Eye (tissue), 1 donor: ENCODE measurements at regions not wholly inside any gene's neighbourhood (a gene's known extent, or its start where the extent isn't known, plus 50 kb on each side); places are given as distances from the start of the nearest gene placed in this dataset.

ENCODE experiments used
- DNase-seq: peaks from one replicate; pipeline ENCODE4 v3.0.0-alpha.2; 2015

- no peak for DNase-seq
Measured at GRCh38 chr1:71262970-71263369, 182.1 kb upstream of the ZRANB2 start.

- DNase-seq, result no peak
Measured at GRCh38 chr1:71252900-71253299, 172.1 kb upstream of the ZRANB2 start.

GRCh38 chr1:71245246-71245645 lies 164.4 kb upstream of the ZRANB2 start:
- no peak for DNase-seq

- DNase-seq, result no peak
Measured at GRCh38 chr1:71242239-71242638, 161.4 kb upstream of the ZRANB2 start.

DNA sequence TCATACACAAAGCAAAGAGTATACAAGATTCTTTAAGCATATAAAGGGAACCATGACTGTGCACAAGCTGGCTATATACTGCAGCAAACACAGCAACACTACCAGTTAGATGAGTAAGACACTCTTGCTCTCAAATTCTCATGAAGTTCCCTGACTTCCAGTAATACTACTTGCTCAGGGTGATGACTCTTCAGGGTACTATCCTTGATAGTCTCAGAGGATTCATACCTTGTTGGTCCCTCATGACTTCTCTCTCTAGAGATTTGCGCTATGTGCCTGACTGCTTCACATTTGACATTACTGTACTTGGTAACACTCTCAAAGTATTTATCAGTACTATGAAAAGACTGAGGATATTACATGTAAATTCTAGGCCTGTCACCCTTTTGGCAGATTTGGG lies 159.8 kb upstream of the ZRANB2 start:
- DNase-seq, result no peak

GRCh38 chr1:71236503-71236902 lies 155.7 kb upstream of the ZRANB2 start:
- no peak for DNase-seq

DNA sequence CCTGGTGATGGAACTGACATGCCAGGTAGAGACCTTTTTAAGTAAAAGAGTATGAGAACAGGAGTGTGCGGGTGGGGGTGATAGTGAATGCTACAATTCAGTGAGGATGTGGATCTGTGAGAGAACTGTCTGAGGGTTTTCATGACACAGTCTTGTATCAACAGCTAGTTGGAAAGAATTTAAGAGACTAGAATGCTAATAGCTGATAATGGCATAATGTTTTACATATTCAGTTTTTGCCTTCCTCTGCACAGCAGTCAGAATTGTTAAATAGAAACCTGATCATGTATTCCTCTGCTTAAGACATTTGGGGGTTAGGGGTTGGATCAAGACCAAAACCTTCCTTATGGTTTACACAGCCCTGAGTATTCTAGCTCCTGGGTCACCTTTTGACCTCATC lies 152.8 kb upstream of the ZRANB2 start:
- no peak for DNase-seq

DNA sequence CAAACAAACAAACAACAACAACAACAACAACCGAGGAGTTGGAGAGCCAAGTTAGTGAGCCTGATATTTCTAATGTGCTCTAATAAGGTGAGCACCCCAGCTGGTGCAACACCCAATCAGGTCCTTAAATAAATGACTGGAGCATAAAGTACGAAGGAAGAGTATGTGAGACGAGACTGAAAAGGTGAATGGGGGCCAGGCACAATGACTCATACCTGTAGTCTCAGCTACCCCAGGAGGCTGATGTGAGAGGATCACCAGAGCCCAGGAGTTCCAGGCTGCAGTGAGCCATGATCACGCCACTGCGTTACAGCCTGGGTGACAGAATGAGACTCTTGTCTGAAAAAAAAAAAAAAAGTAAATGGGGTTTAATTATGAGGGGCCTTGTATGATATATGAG lies 152.0 kb upstream of the ZRANB2 start:
- no peak for DNase-seq

GRCh38 chr1:71232166-71232763 lies 151.4 kb upstream of the ZRANB2 start:
- DNase-seq, result no peak

- DNase-seq, result no peak
Measured at GRCh38 chr1:71231751-71232150, 150.9 kb upstream of the ZRANB2 start.

DNA sequence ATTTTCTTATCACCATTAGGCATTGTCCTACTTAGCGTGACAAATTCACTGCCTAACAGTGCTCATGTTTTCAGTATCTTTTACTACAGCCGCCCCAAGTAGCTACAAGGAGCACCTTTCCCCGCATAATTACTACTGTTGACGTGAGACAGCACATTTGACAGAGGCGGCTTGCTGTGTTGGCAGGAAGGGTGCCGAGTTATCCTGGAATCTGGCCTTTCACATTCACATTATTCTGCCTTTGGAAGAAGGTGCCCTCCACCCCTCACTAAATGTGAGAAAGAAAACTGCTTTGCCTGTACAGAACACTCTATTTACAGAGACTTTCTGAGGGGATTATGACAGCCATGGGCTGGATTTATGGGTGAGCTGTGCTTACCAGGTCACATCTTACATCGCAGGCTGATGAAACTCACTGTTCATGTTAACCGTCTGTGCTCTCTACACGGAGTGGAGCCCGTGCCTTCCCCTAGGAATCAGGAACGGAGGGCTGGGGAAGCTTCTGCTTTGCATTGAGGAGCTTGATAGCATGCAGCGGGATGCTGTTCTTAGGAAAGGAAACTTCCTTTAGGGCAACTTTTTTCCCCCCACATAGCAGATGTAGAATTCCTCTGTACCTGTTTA lies 148.0 kb upstream of the ZRANB2 start:
- DNase-seq, result no peak

GRCh38 chr1:71228241-71228640 lies 147.4 kb upstream of the ZRANB2 start:
- DNase-seq, result no peak

- DNase-seq, result no peak
Measured at GRCh38 chr1:71224741-71225377, 144.0 kb upstream of the ZRANB2 start.

DNA sequence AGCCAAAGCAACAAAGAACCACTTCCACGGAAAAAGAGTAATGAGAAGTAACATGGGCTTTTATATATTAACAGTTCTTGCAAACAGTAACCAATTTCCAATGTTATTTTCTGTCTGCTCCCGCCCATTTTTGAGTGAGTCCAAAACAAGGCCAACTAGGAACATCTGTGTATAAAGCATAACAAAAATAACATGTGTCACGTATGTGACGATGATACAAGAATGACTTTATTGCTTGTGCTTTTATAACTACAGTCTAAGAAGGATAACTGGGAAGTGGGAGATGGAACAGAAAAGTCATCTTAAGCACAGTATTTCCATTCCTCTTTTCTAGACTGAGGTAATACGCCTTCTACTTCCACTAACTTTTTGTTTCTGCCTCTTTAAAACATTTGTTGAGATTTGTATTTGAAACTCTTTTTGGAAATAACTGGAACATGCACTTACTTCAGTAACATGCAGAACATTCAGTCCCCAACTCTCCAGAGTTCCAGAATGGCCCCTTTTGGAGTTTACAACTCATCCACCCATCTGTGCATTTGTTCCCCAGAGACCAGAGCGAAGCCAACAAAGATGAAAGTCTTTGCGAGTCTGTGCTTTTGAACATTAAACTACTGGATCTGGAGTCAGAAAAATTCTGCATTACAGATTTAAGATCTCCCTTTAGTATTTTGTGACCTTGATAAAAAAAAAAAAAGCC lies 143.0 kb upstream of the ZRANB2 start:
- no peak for DNase-seq

- DNase-seq, result no peak
Measured at GRCh38 chr1:71222668-71223067, 141.8 kb upstream of the ZRANB2 start.

DNA sequence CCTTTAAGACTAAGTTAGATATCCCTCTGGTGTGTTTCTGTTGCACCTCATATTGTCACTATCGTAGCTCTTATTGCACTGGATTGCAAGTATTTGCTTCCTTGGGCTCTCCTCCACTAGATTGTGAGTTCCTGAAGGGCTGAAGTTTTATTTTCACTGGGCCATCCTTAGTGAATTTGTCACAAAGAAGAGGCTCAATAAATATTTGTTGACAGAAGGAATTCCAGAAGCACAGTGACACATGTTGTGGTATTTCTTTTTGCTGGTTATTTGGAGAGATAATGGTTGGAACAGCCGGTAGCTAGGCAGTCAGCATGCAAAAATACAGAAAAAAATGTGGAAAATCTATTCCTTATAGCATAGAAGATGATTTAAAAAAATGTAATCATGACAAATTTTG lies 129.9 kb upstream of the ZRANB2 start:
- DNase-seq, result no peak

DNA sequence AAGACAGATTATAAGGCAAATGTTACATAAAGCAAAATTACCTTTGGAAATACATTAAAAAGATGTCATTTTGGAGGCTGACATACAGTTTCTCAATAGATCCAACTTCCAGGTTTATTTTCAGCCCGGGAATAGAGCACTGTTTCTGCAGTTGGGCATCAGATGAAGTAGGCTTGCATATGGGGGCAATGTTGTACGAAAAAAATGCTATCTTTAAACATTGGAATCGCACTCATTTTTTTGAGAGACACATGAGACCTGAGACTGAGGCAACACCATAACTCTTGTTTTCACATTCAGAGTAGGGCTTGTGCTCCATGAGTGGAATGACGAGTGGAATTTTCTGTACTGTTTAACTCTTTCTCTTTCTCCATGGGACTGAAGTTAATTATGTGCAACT lies 122.4 kb upstream of the ZRANB2 start:
- no peak for DNase-seq

GRCh38 chr1:71200503-71200902 lies 119.7 kb upstream of the ZRANB2 start:
- DNase-seq, result no peak

GRCh38 chr1:71196685-71197084 lies 115.8 kb upstream of the ZRANB2 start:
- DNase-seq, result peak; percentile 60

- DNase-seq, result no peak
Measured at GRCh38 chr1:71193153-71193552, 112.3 kb upstream of the ZRANB2 start.

- no peak for DNase-seq
Measured at GRCh38 chr1:71191520-71191919, 110.7 kb upstream of the ZRANB2 start.

- DNase-seq, result no peak
Measured at GRCh38 chr1:71190843-71191242, 110.0 kb upstream of the ZRANB2 start.

GRCh38 chr1:71184410-71184809 lies 103.6 kb upstream of the ZRANB2 start:
- no peak for DNase-seq

GRCh38 chr1:71179997-71180396 lies 99.2 kb upstream of the ZRANB2 start:
- no peak for DNase-seq
